ENCODE measurements at regions not wholly inside any gene's neighbourhood (a gene's known extent, or its start where the extent isn't known, plus 50 kb on each side); places are given as distances from the start of the nearest gene placed in this dataset.

DNA sequence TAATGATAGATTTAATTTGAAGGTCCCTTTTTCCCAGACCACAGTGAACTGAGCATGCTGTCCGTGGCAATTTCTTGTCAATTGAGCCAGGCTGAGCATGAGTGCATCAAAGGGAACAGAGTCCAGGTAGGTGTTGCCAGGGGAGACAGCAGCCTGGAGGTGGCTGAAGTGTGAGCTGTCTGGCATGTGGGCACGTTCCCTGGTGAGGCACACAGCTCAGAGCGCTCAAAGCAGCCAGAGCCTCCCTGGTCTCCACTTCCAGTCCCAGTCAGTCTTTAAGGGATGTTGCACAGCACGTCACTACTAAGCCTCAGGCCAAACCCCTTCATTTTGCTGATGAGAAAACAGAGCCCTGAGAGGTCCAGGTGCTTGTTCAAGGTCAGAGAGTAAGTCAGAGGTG lies 251.4 kb downstream of the MATN1 start:
- TF ChIP-seq, protein P1, sequence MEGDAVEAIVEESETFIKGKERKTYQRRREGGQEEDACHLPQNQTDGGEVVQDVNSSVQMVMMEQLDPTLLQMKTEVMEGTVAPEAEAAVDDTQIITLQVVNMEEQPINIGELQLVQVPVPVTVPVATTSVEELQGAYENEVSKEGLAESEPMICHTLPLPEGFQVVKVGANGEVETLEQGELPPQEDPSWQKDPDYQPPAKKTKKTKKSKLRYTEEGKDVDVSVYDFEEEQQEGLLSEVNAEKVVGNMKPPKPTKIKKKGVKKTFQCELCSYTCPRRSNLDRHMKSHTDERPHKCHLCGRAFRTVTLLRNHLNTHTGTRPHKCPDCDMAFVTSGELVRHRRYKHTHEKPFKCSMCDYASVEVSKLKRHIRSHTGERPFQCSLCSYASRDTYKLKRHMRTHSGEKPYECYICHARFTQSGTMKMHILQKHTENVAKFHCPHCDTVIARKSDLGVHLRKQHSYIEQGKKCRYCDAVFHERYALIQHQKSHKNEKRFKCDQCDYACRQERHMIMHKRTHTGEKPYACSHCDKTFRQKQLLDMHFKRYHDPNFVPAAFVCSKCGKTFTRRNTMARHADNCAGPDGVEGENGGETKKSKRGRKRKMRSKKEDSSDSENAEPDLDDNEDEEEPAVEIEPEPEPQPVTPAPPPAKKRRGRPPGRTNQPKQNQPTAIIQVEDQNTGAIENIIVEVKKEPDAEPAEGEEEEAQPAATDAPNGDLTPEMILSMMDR (IDR thresholded peaks at IDR 0.05; ENCODE audit: insufficient read depth, low read depth, low read length): no peak
- TF ChIP-seq EZH2 (IDR thresholded peaks at IDR 0.05; ENCODE audit: insufficient read depth, low read length): no peak
